ENCODE measurements at regions not wholly inside any gene's neighbourhood (a gene's known extent, or its start where the extent isn't known, plus 50 kb on each side); places are given as distances from the start of the nearest gene placed in this dataset.

- TF ChIP-seq POLR2A (IDR thresholded peaks at IDR 0.05; ENCODE audit: low read depth, low read length) (no peak), PAX5 (IDR thresholded peaks at IDR 0.05; ENCODE audit: insufficient read depth, low read length, severe bottlenecking) (no peak), POLR2AphosphoS5 (IDR thresholded peaks at IDR 0.05; ENCODE audit: low read depth, low read length) (no peak)
These were observed 173.1 kb downstream of the SEC14L1 start for GRCh38 chr17:77313831-77314230.
